SK-N-SH (cell line): ENCODE measurements at regions not wholly inside any gene's neighbourhood (a gene's known extent, or its start where the extent isn't known, plus 50 kb on each side); places are given as distances from the start of the nearest gene placed in this dataset.

Source experiments
- CTCF ChIP-seq: fragments of 200-600 bp; sonication (generic); IDR thresholded peaks from 2 replicates; pipeline ENCODE4 v1.6.1; 2017; ENCODE audit warnings: antibody characterized with exemption, mild to moderate bottlenecking, moderate library complexity
- EP300 ChIP-seq, 2 experiments: IDR thresholded peaks; 2 replicates each; pipeline versions ENCODE4 v1.4.0 to v1.6.1; 2012; ENCODE audit warnings: borderline replicate concordance in 1 of 2, low read depth in 1 of 2, low read length in 1 of 2
- EZH2phosphoT487 ChIP-seq: fragments of 200-600 bp; sonication (generic); IDR thresholded peaks from 2 replicates; pipeline ENCODE4 v1.6.1; 2017; ENCODE audit warnings: low read depth, mixed run types, mild to moderate bottlenecking, antibody characterized with exemption, moderate library complexity, borderline replicate concordance
- FOXM1 ChIP-seq: IDR thresholded peaks from 2 replicates; pipeline ENCODE4 v1.4.0; 2012; ENCODE audit warnings: low read depth, mild to moderate bottlenecking
- MAX ChIP-seq: IDR thresholded peaks from 2 replicates; pipeline ENCODE4 v1.4.0; 2012; ENCODE audit warnings: low read depth
- NFIC ChIP-seq: IDR thresholded peaks from 2 replicates; pipeline ENCODE4 v1.4.0; 2012; ENCODE audit warnings: borderline replicate concordance
- POLR2AphosphoS5 ChIP-seq: IDR thresholded peaks from 2 replicates; pipeline ENCODE4 v1.6.1; 2012; ENCODE audit warnings: low read depth, low read length
- RAD21 ChIP-seq: IDR thresholded peaks from 2 replicates; pipeline ENCODE4 v1.6.1; 2012; ENCODE audit warnings: mild to moderate bottlenecking, low read length
- RCOR1 ChIP-seq: fragments of 150-350 bp; IDR thresholded peaks from 2 replicates; pipeline ENCODE4 v1.6.1; 2017; ENCODE audit warnings: antibody characterized with exemption, low read length
- RFX5 ChIP-seq: IDR thresholded peaks from 2 replicates; pipeline ENCODE4 v1.6.1; 2012; ENCODE audit warnings: mild to moderate bottlenecking, improper control_type of control experiment, low read length
- SIN3A ChIP-seq: IDR thresholded peaks from 2 replicates; pipeline ENCODE4 v1.6.1; 2012; ENCODE audit warnings: low read depth, mild to moderate bottlenecking, low read length, moderate library complexity, borderline replicate concordance
- SMC3 ChIP-seq: IDR thresholded peaks from 2 replicates; pipeline ENCODE4 v1.6.1; 2012; ENCODE audit warnings: low read depth, low read length, improper control_type of control experiment
- TAF1 ChIP-seq: IDR thresholded peaks from 2 replicates; pipeline ENCODE4 v1.6.1; 2012; ENCODE audit warnings: low read depth, mild to moderate bottlenecking, low read length, moderate library complexity, borderline replicate concordance
- ZBTB33 ChIP-seq: IDR thresholded peaks from 2 replicates; pipeline ENCODE4 v1.4.0; 2012; ENCODE audit warnings: low read depth, borderline replicate concordance

GRCh38 chr4:26024079-26024478 lies 110.1 kb downstream of the SMIM20 start:
- TF ChIP-seq TAF1 (no peak), CTCF (no peak), POLR2AphosphoS5 (no peak), RAD21 (no peak), SIN3A (no peak), EZH2phosphoT487 (no peak), EP300 (IDR thresholded peaks at IDR 0.05; ENCODE audit: borderline replicate concordance in 1 of 2, low read depth in 1 of 2, low read length in 1 of 2) (no peak), FOXM1 (no peak), MAX (no peak), RCOR1 (no peak), ZBTB33 (no peak), SMC3 (no peak), NFIC (no peak), RFX5 (no peak)
